Endothelial cell of umbilical vein (primary cell): ENCODE measurements at regions not wholly inside any gene's neighbourhood (a gene's known extent, or its start where the extent isn't known, plus 50 kb on each side); places are given as distances from the start of the nearest gene placed in this dataset.

ENCODE experiments used
- BruUV-seq: library from RNA; stranded (reverse); fragments of 400-500 nt; replicated peaks from 2 replicates; lab custom pipeline; 2021; lab: Mats Ljungman, UMichigan
- CTCF ChIA-PET: fragments of 300-600, 350-600 bp; sonication (Branson Sonifier 250); formaldehyde crosslinking; loops from one replicate; lab custom pipeline; 2021; ENCODE audit warnings: antibody characterized with exemption, inconsistent platforms; lab: Charles Lee
- POLR2A ChIA-PET: fragments of 300-600, 350-600 bp; sonication (Branson Sonifier 250); formaldehyde crosslinking; loops from one replicate; lab custom pipeline; 2021; ENCODE audit warnings: antibody characterized with exemption, inconsistent platforms; lab: Charles Lee
- DNase-seq: peaks from one replicate; pipeline ENCODE4 v3.0.0-alpha.2; 2011; ENCODE audit warnings: low read depth, low spot score
- FAIRE-seq: peaks from 2 replicates; lab custom pipeline; 2011; peaks lifted over from hg19 to GRCh38; lab: Jason Lieb, UNC
- H2AFZ ChIP-seq: 2 replicates; pipeline ENCODE4 v1.6.0; 2012; ENCODE audit warnings: low read depth, low read length, control low read depth, inconsistent platforms
- H3K27ac ChIP-seq: 2 replicates; pipeline ENCODE4 v1.5.1; 2011; ENCODE audit warnings: low read depth, mild to moderate bottlenecking, control low read depth, low read length, moderate library complexity; ENCODE audit not compliant: insufficient read depth
- H3K27me3 ChIP-seq, 2 experiments: 2 replicates each; pipeline versions ENCODE4 v1.6.0 to v1.6.1; 2011; ENCODE audit warnings: low read length in 2 of 2, mixed read lengths in 1 of 2; ENCODE audit not compliant: control insufficient read depth in 2 of 2, insufficient read depth in 2 of 2
- H3K36me3 ChIP-seq, 2 experiments: 2 replicates in 1 of 2; 3 replicates in 1 of 2; pipeline ENCODE4 v1.5.1; 2011; ENCODE audit warnings: low read length in 2 of 2, mild to moderate bottlenecking in 1 of 2, moderate library complexity in 1 of 2; ENCODE audit not compliant: control insufficient read depth in 2 of 2, insufficient read depth in 2 of 2; ENCODE audit errors: extremely low read depth in 1 of 2
- H3K4me1 ChIP-seq: 3 replicates; pipeline ENCODE4 v1.5.1; 2011; ENCODE audit warnings: mild to moderate bottlenecking, low read length; ENCODE audit not compliant: control insufficient read depth, insufficient read depth; ENCODE audit errors: extremely low read depth
- H3K4me2 ChIP-seq: 2 replicates; pipeline ENCODE4 v1.6.1; 2011; ENCODE audit warnings: low read length, control low read depth, mixed read lengths; ENCODE audit not compliant: insufficient read depth
- H3K4me3 ChIP-seq, 3 experiments: fragments of 200-600 bp in 1 of 3; sonication (generic), shearing (Covaris generic) in 1 of 3; replicated peaks in 1 of 3; 2 replicates each; pipeline ENCODE4 v1.5.1; 2011 to 2016; ENCODE audit warnings: control low read depth in 3 of 3, low read length in 3 of 3, mild to moderate bottlenecking in 2 of 3, inconsistent platforms in 1 of 3, low read depth in 1 of 3, moderate library complexity in 1 of 3; ENCODE audit not compliant: insufficient read depth in 1 of 3
- H3K79me2 ChIP-seq: 2 replicates; pipeline ENCODE4 v1.6.0; 2012; ENCODE audit warnings: low read length, inconsistent platforms; ENCODE audit not compliant: control insufficient read depth, insufficient read depth
- H3K9ac ChIP-seq: replicated peaks from 2 replicates; pipeline ENCODE3; 2011; ENCODE audit warnings: low read length, control low read depth; ENCODE audit not compliant: insufficient read depth; ENCODE audit errors: extremely low read depth
- H3K9me1 ChIP-seq: replicated peaks from 3 replicates; pipeline ENCODE4 v1.6.0; 2011; ENCODE audit warnings: mild to moderate bottlenecking, low read length; ENCODE audit not compliant: control insufficient read depth, insufficient read depth; ENCODE audit errors: extremely low read depth
- H3K9me3 ChIP-seq: replicated peaks from 2 replicates; pipeline ENCODE4 v1.5.1; 2012; ENCODE audit warnings: low read length, inconsistent platforms; ENCODE audit not compliant: control insufficient read depth, insufficient read depth
- H4K20me1 ChIP-seq: replicated peaks from 2 replicates; pipeline ENCODE3; 2011; ENCODE audit warnings: mild to moderate bottlenecking, low read length; ENCODE audit not compliant: control insufficient read depth, insufficient read depth; ENCODE audit errors: extremely low read depth
- CTCF ChIP-seq, 2 donors: IDR thresholded peaks; 1 replicate in 1 of 2; 2 replicates in 1 of 2; pipeline ENCODE4 v1.5.1; 2011; ENCODE audit warnings: low read length in 2 of 2, mild to moderate bottlenecking in 2 of 2, moderate library complexity in 2 of 2, control low read depth in 1 of 2, inconsistent platforms in 1 of 2, low read depth in 1 of 2; ENCODE audit not compliant: insufficient read depth in 1 of 2; ENCODE audit errors: extremely low read depth in 1 of 2
- EZH2 ChIP-seq: IDR thresholded peaks from 2 replicates; pipeline ENCODE4 v1.6.1; 2012; ENCODE audit warnings: borderline replicate concordance, low read depth, mild to moderate bottlenecking, moderate library complexity, low read length, inconsistent platforms; ENCODE audit not compliant: severe bottlenecking
- FOS ChIP-seq: IDR thresholded peaks from 2 replicates; pipeline ENCODE4 v1.6.1; 2011; ENCODE audit warnings: mild to moderate bottlenecking, low read length, moderate library complexity, borderline replicate concordance; ENCODE audit not compliant: insufficient read depth
- GATA2 ChIP-seq: IDR thresholded peaks from 2 replicates; pipeline ENCODE4 v1.7.0; 2011; ENCODE audit warnings: low read depth, mild to moderate bottlenecking, moderate library complexity, mixed read lengths, low read length; ENCODE audit not compliant: insufficient read length, insufficient read depth
- JUN ChIP-seq: IDR thresholded peaks from 2 replicates; pipeline ENCODE4 v1.6.1; 2011; ENCODE audit warnings: borderline replicate concordance, low read depth; ENCODE audit not compliant: insufficient read length, insufficient read depth
- MYC ChIP-seq: IDR thresholded peaks from one replicate; pipeline ENCODE4 v1.6.1; 2011; ENCODE audit warnings: mild to moderate bottlenecking, low read depth, low read length
- POLR2A ChIP-seq: IDR thresholded peaks from 2 replicates; pipeline ENCODE4 v1.6.1; 2012; ENCODE audit warnings: low read depth, mild to moderate bottlenecking, control low read depth, low read length
- POLR2AphosphoS5 ChIP-seq: IDR thresholded peaks from 2 replicates; pipeline ENCODE4 v1.6.1; 2012; ENCODE audit warnings: low read depth, mild to moderate bottlenecking, control low read depth, low read length, moderate library complexity; ENCODE audit not compliant: insufficient read depth
- dilution Hi-C: fragments of 300-500 bp; cut with MboI; formaldehyde crosslinking; loops from one replicate; pipeline ENCODE4 v1.15.0; 2019; ENCODE audit warnings: low sequenced_read_pairs; ENCODE audit not compliant: extremely low pct_ligation_motif_present
- intact Hi-C: fragments of 100-400 bp; cut with micrococcal nuclease; formaldehyde crosslinking; loops from one replicate; pipeline ENCODE4 v1.10.0; 2022
- TF ChIP-seq, protein P1 (sequence below): IDR thresholded peaks from 2 replicates; pipeline ENCODE4 v1.6.1; 2011; ENCODE audit not compliant: insufficient read depth, insufficient read length

DNA sequence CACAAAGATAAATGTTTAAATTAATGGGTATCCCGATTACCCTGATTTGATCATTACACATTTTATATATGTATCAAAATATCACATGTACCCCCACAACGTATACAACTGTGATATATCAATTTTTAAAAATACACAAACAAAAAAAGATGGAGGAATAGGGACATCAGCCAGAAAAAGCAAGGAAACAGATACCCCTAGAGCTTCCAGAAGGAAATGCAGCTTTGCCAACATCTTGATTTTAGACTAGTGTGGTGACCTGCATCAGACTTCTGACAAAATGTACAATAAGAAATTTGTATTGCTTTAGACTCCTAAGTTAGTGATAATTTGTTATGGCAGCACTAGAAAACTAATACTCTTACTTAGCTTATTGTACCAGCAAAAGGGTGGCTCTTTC, 483.8 kb downstream of the TUSC7 start:
- H3K9me3 ChIP-seq: no peaks in the 10 kb centered on the region
- no peaks in the 10 kb centered on the region for H3K27me3 ChIP-seq
- H2AFZ ChIP-seq: no peak overlapping the region
- no peak overlapping the region for H3K4me2 ChIP-seq
- TF ChIP-seq EZH2 (no peak), CTCF (IDR thresholded peaks at IDR 0.05; ENCODE audit: extremely low read depth in 1 of 2, insufficient read depth in 1 of 2, low read depth in 1 of 2, low read length in 2 of 2) (peak in 1 of 2 donors; percentile 12)
- no peaks in the 10 kb centered on the region for H3K36me3 ChIP-seq
- BruUV-seq: no TSS peak
- H3K9me1 ChIP-seq: no peaks in the 10 kb centered on the region
- H3K4me3 ChIP-seq: no peak overlapping the region
- no peak for FAIRE-seq
- ChIA-PET CTCF (interaction anchor here (0.9 to 1.4 kb wide), 4 partner anchors 9 to 85 kb away, joined by 3 to 4 read pairs (median 3); no protein-coding TSS in a partner anchor), POLR2A (no interaction called here)
- dilution Hi-C loops (no loop called here), intact Hi-C loops (no loop called here)
- no peak for DNase-seq
- no peak overlapping the region for H3K27ac ChIP-seq
- no peaks in the 10 kb centered on the region for H3K79me2 ChIP-seq
- no peak overlapping the region for H3K9ac ChIP-seq
- no peaks in the 10 kb centered on the region for H4K20me1 ChIP-seq
- no peaks in the 10 kb centered on the region for H3K4me1 ChIP-seq

DNA sequence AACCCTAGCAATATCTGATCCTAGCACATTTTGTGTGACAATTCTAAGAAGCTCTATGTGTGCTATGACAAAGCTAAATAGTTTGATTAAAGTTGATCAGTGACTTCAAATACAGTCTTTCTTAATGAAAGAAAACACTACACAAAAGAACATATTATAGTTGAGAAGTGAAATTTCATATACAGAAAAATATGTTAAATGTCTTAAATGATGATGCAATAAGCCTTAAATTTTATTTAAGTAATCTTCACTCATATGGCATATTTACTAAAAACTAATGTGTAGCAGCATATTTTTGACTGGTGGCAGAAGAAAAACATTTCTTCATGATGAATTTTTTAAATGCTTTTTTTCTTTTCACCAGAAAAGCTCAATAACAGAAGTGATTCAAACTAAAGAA, 485.5 kb downstream of the TUSC7 start:
- no peak overlapping the region for H3K27ac ChIP-seq
- intact Hi-C loops (no loop called here), dilution Hi-C loops (no loop called here)
- H2AFZ ChIP-seq: no peak overlapping the region
- no peaks in the 10 kb centered on the region for H3K79me2 ChIP-seq
- no peaks in the 10 kb centered on the region for H3K36me3 ChIP-seq
- FAIRE-seq (no peak), DNase-seq (no peak)
- H3K4me1 ChIP-seq: no peaks in the 10 kb centered on the region
- H3K9ac ChIP-seq: no peak overlapping the region
- ChIA-PET CTCF (interaction anchor here (0.6 to 1.6 kb wide), 4 partner anchors 10 to 424 kb away, joined by 3 to 4 read pairs (median 4); no protein-coding TSS in a partner anchor), POLR2A (no interaction called here)
- H3K27me3 ChIP-seq: no peaks in the 10 kb centered on the region
- no peaks in the 10 kb centered on the region for H3K9me1 ChIP-seq
- no peak overlapping the region for H3K4me3 ChIP-seq
- H3K9me3 ChIP-seq: no peaks in the 10 kb centered on the region
- no peak overlapping the region for H3K4me2 ChIP-seq
- H4K20me1 ChIP-seq: no peaks in the 10 kb centered on the region
- no peak for TF ChIP-seq POLR2AphosphoS5
- TF ChIP-seq JUN: no peak
- no peak for TF ChIP-seq CTCF (IDR thresholded peaks at IDR 0.05; ENCODE audit: extremely low read depth in 1 of 2, insufficient read depth in 1 of 2, low read depth in 1 of 2, low read length in 2 of 2)
- TF ChIP-seq POLR2A: no peak
- TF ChIP-seq FOS: no peak
- TF ChIP-seq, protein P1, sequence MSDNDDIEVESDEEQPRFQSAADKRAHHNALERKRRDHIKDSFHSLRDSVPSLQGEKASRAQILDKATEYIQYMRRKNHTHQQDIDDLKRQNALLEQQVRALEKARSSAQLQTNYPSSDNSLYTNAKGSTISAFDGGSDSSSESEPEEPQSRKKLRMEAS: no peak
- TF ChIP-seq EZH2: no peak
- TF ChIP-seq MYC: no peak
- TF ChIP-seq GATA2: no peak
- no TSS peak for BruUV-seq
